KBM-7 (cell line): ENCODE measurements at regions not wholly inside any gene's neighbourhood (a gene's known extent, or its start where the extent isn't known, plus 50 kb on each side); places are given as distances from the start of the nearest gene placed in this dataset.

Experiments used
- DNase-seq: peaks from one replicate; pipeline ENCODE4 v3.0.0-alpha.2; 2015
- in situ Hi-C: fragments of 300-500 bp; cut with MboI; formaldehyde crosslinking; loops from 2 replicates; pipeline ENCODE4 v1.14.3; 2020; ENCODE audit warnings: low sequenced_read_pairs, low pct_unique_long_range_greater_than_20kb, mixed read lengths

- DNase-seq = no peak
- in situ Hi-C loops = no loop called here
Observed at GRCh38 chr4:45985038-45985437, 138.8 kb downstream of the GABRG1 start.

- in situ Hi-C loops = no loop called here
- DNase-seq = no peak
Observed at GRCh38 chr4:45971108-45971507, 152.7 kb downstream of the GABRG1 start.

- in situ Hi-C loops = no loop called here
- no peak for DNase-seq
Observed at GRCh38 chr4:45957353-45957752, 166.5 kb downstream of the GABRG1 start.

GRCh38 chr4:45954276-45954675 lies 169.6 kb downstream of the GABRG1 start:
- no peak for DNase-seq
- in situ Hi-C loops = no loop called here

- in situ Hi-C loops = no loop called here
- DNase-seq = no peak
Observed at GRCh38 chr4:45951153-45951552, 172.7 kb downstream of the GABRG1 start.

- no peak for DNase-seq
- in situ Hi-C loops = no loop called here
Observed at GRCh38 chr4:45946699-45947098, 177.2 kb downstream of the GABRG1 start.

GRCh38 chr4:45944000-45944399 lies 179.9 kb downstream of the GABRG1 start:
- in situ Hi-C loops = no loop called here
- no peak for DNase-seq

- no peak for DNase-seq
- in situ Hi-C loops = no loop called here
Observed at GRCh38 chr4:45939056-45939455, 184.8 kb downstream of the GABRG1 start.

GRCh38 chr4:45931154-45931553 lies 192.7 kb downstream of the GABRG1 start:
- in situ Hi-C loops = no loop called here
- no peak for DNase-seq

GRCh38 chr4:45927641-45928040 lies 196.2 kb downstream of the GABRG1 start:
- no peak for DNase-seq
- in situ Hi-C loops = no loop called here

GRCh38 chr4:45925809-45926208 lies 198.0 kb downstream of the GABRG1 start:
- DNase-seq = no peak
- in situ Hi-C loops = no loop called here

GRCh38 chr4:45920861-45921260 lies 203.0 kb downstream of the GABRG1 start:
- DNase-seq = no peak
- in situ Hi-C loops = no loop called here

- no peak for DNase-seq
- in situ Hi-C loops = no loop called here
Observed at GRCh38 chr4:45910511-45910910, 213.3 kb downstream of the GABRG1 start.

- DNase-seq = no peak
- in situ Hi-C loops = no loop called here
Observed at GRCh38 chr4:45897946-45898585, 225.8 kb downstream of the GABRG1 start.

- in situ Hi-C loops = no loop called here
- no peak for DNase-seq
Observed at GRCh38 chr4:45883421-45883820, 240.4 kb downstream of the GABRG1 start.

- in situ Hi-C loops = no loop called here
- no peak for DNase-seq
Observed at GRCh38 chr4:45876235-45876890, 247.5 kb downstream of the GABRG1 start.

GRCh38 chr4:45869184-45869583 lies 254.7 kb downstream of the GABRG1 start:
- in situ Hi-C loops = no loop called here
- no peak for DNase-seq

GRCh38 chr4:45865781-45866180 lies 258.1 kb downstream of the GABRG1 start:
- in situ Hi-C loops = no loop called here
- DNase-seq = no peak

GRCh38 chr4:45855857-45856256 lies 268.0 kb downstream of the GABRG1 start:
- in situ Hi-C loops = no loop called here
- no peak for DNase-seq

GRCh38 chr4:45846016-45846415 lies 277.8 kb downstream of the GABRG1 start:
- no peak for DNase-seq
- in situ Hi-C loops = no loop called here

GRCh38 chr4:45841791-45842190 lies 282.1 kb downstream of the GABRG1 start:
- no peak for DNase-seq
- in situ Hi-C loops = no loop called here
